Cardiac muscle cell (in vitro differentiated cells and primary cell): ENCODE measurements at regions not wholly inside any gene's neighbourhood (a gene's known extent, or its start where the extent isn't known, plus 50 kb on each side); places are given as distances from the start of the nearest gene placed in this dataset.

ENCODE experiments used
- DNase-seq, 2 donors: peaks; one replicate each; pipeline versions ENCODE4 v3.0.0 to v3.0.0-alpha.2; 2010 to 2017; ENCODE audit warnings: low read depth in 1 of 2, low spot score in 1 of 2
- H3K27ac ChIP-seq: fragments of 200-600 bp; sonication (generic); 2 replicates; pipeline ENCODE4 v1.5.1; 2016
- H3K27me3 ChIP-seq: fragments of 200-600 bp; sonication (generic); 2 replicates; pipeline ENCODE4 v1.6.0; 2016; ENCODE audit warnings: control low read depth
- H3K36me3 ChIP-seq: fragments of 200-600 bp; sonication (generic); 2 replicates; pipeline ENCODE4 v1.5.1; 2016; ENCODE audit warnings: control low read depth
- H3K4me1 ChIP-seq: fragments of 200-600 bp; sonication (generic); 2 replicates; pipeline ENCODE4 v1.8.1; 2017; ENCODE audit warnings: low read depth, mild to moderate bottlenecking, mixed run types
- H3K4me3 ChIP-seq: fragments of 200-600 bp; sonication (generic); 2 replicates; pipeline ENCODE4 v1.5.1; 2016; ENCODE audit warnings: mild to moderate bottlenecking
- H3K9me3 ChIP-seq: fragments of 200-600 bp; sonication (generic); 2 replicates; pipeline ENCODE4 v1.5.1; 2017; ENCODE audit warnings: low read depth, mild to moderate bottlenecking, control low read depth
- CTCF ChIP-seq: IDR thresholded peaks from 2 replicates; pipeline ENCODE4 v1.5.1; 2012; ENCODE audit warnings: low read depth, mild to moderate bottlenecking, low read length

- H3K4me1 ChIP-seq: no peaks in the 10 kb centered on the region
- no peak for TF ChIP-seq CTCF
- no peak overlapping the region for H3K27ac ChIP-seq
- no peaks in the 10 kb centered on the region for H3K36me3 ChIP-seq
- H3K27me3 ChIP-seq: no peaks in the 10 kb centered on the region
- DNase-seq: no peak
- no peak overlapping the region for H3K4me3 ChIP-seq
- no peaks in the 10 kb centered on the region for H3K9me3 ChIP-seq
Observed at GRCh38 chr16:73418051-73418450, 370.1 kb upstream of the ZFHX3 start.

- no peak for DNase-seq
- no peaks in the 10 kb centered on the region for H3K9me3 ChIP-seq
- H3K27me3 ChIP-seq: no peaks in the 10 kb centered on the region
- no peak for TF ChIP-seq CTCF
- H3K4me3 ChIP-seq: no peak overlapping the region
- no peak overlapping the region for H3K27ac ChIP-seq
- no peaks in the 10 kb centered on the region for H3K36me3 ChIP-seq
- peaks cover 5% of the 10 kb centered on the region for H3K4me1 ChIP-seq
Observed at GRCh38 chr16:73415286-73415685, 367.4 kb upstream of the ZFHX3 start.

GRCh38 chr16:73414638-73415037 is 366.7 kb upstream of the ZFHX3 start:
- Histone ChIP-seq H3K4me3 (no peak overlapping the region), H3K27ac (no peak overlapping the region), H3K27me3 (no peaks in the 10 kb centered on the region), H3K9me3 (no peaks in the 10 kb centered on the region), H3K36me3 (no peaks in the 10 kb centered on the region), H3K4me1 (peaks cover 5% of the 10 kb centered on the region)
- TF ChIP-seq CTCF: no peak
- no peak for DNase-seq

- H3K4me3 ChIP-seq: no peak overlapping the region
- no peak for DNase-seq
- no peaks in the 10 kb centered on the region for H3K27me3 ChIP-seq
- peaks cover 12% of the 10 kb centered on the region for H3K4me1 ChIP-seq
- TF ChIP-seq CTCF: no peak
- H3K9me3 ChIP-seq: no peaks in the 10 kb centered on the region
- no peaks in the 10 kb centered on the region for H3K36me3 ChIP-seq
- no peak overlapping the region for H3K27ac ChIP-seq
Observed at GRCh38 chr16:73413830-73414190, 365.9 kb upstream of the ZFHX3 start.

- Histone ChIP-seq H3K36me3 (no peaks in the 10 kb centered on the region), H3K9me3 (no peaks in the 10 kb centered on the region), H3K4me1 (peaks cover 12% of the 10 kb centered on the region), H3K27ac (no peak overlapping the region), H3K4me3 (no peak overlapping the region), H3K27me3 (no peaks in the 10 kb centered on the region)
- no peak for DNase-seq
- TF ChIP-seq CTCF: no peak
Observed at GRCh38 chr16:73413091-73413829, 365.3 kb upstream of the ZFHX3 start.

- TF ChIP-seq CTCF: no peak
- no peak overlapping the region for H3K4me3 ChIP-seq
- no peaks in the 10 kb centered on the region for H3K9me3 ChIP-seq
- no peak for DNase-seq
- H3K27me3 ChIP-seq: no peaks in the 10 kb centered on the region
- no peak overlapping the region for H3K27ac ChIP-seq
- H3K36me3 ChIP-seq: no peaks in the 10 kb centered on the region
- H3K4me1 ChIP-seq: peaks cover 12% of the 10 kb centered on the region
Observed at GRCh38 chr16:73412416-73412815, 364.5 kb upstream of the ZFHX3 start.
